ENCODE measurements at regions not wholly inside any gene's neighbourhood (a gene's known extent, or its start where the extent isn't known, plus 50 kb on each side); places are given as distances from the start of the nearest gene placed in this dataset.
A peak's percentile ranks its signal among the peaks of the same experiment; 100 is the strongest.

DNA sequence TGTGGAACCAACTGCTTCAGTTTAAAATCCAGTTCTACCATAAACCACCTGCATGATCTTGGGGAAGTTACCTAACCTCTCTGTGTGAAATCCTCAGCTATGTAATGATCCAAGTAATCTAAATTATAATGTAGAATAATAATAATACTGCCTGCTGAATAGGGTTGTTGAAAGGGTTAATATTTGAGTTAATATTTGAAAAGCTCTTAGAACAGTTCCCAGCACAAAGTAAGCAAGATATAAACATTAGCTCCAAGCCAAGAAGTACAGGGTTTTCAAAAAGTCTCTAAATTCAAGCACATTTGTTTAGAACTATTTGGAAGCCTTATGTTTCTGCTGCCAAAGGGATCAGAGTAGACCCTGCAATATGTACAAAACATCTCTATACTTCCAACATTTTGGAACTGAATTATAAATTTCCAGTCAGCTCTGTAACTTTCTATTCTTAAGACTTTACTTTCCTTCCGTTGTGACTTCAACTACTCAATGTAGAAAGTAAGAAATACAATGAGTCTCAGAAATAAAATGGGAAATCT lies 76.7 kb upstream of the FAM9C start:
- H3K36me3 ChIP-seq: no peaks in the 10 kb centered on the region
- no peak for ATAC-seq
- TF ChIP-seq, protein P1, sequence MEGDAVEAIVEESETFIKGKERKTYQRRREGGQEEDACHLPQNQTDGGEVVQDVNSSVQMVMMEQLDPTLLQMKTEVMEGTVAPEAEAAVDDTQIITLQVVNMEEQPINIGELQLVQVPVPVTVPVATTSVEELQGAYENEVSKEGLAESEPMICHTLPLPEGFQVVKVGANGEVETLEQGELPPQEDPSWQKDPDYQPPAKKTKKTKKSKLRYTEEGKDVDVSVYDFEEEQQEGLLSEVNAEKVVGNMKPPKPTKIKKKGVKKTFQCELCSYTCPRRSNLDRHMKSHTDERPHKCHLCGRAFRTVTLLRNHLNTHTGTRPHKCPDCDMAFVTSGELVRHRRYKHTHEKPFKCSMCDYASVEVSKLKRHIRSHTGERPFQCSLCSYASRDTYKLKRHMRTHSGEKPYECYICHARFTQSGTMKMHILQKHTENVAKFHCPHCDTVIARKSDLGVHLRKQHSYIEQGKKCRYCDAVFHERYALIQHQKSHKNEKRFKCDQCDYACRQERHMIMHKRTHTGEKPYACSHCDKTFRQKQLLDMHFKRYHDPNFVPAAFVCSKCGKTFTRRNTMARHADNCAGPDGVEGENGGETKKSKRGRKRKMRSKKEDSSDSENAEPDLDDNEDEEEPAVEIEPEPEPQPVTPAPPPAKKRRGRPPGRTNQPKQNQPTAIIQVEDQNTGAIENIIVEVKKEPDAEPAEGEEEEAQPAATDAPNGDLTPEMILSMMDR (IDR thresholded peaks at IDR 0.05): no peak
- TF ChIP-seq POLR2A (IDR thresholded peaks at IDR 0.05) (no peak), EP300 (IDR thresholded peaks at IDR 0.05) (no peak), POLR2AphosphoS5 (IDR thresholded peaks at IDR 0.05) (no peak)
- no peak overlapping the region for H3K4me3 ChIP-seq
- no peaks in the 10 kb centered on the region for H3K27me3 ChIP-seq
- H3K27ac ChIP-seq: peak overlapping the region; percentile 29 to 72 (median 54)
- H3K9me3 ChIP-seq: no peaks in the 10 kb centered on the region
- WGBS, 2 donors (ENCODE audit: low coverage in 1 of 2): 0 to 50% methylated on average over 1 of the region's 1 CpG
- H3K4me1 ChIP-seq: peaks cover 0 to 26% (median 0%) of the 10 kb centered on the region in 3 donors

DNA sequence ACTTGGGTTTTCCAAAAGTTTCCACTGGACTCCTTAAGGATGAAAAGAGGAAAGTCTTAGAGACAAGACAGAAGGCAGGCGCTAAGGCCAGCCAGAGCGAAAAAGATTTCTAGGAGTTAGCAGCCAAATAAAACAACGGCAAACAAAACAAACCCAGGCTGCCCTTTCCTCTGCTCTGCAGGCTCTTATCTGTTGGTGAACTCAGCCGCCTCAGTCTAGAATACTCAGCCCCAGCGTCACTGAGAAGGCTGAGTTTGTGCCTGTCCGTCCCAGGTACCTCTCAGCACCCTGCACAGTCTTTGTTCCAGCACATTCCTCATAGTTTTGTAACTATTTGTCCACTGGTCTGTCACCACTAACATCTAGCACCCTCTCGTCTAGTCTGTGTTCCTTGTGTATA lies 75.6 kb upstream of the FAM9C start:
- H3K4me3 ChIP-seq: no peak overlapping the region
- H3K27me3 ChIP-seq: no peaks in the 10 kb centered on the region
- no peaks in the 10 kb centered on the region for H3K36me3 ChIP-seq
- TF ChIP-seq POLR2AphosphoS5 (IDR thresholded peaks at IDR 0.05): no peak
- TF ChIP-seq POLR2A (IDR thresholded peaks at IDR 0.05): no peak
- TF ChIP-seq EP300 (IDR thresholded peaks at IDR 0.05): no peak
- TF ChIP-seq, protein P1 (IDR thresholded peaks at IDR 0.05): no peak
- WGBS, 2 donors (ENCODE audit: low coverage in 1 of 2): 11 to 36% methylated on average over 4 to 6 of the region's 7 CpGs
- H3K9me3 ChIP-seq: no peaks in the 10 kb centered on the region
- H3K4me1 ChIP-seq: peaks cover 0 to 26% (median 0%) of the 10 kb centered on the region in 3 donors
- peak; percentile 66 for ATAC-seq
- H3K27ac ChIP-seq: peak overlapping the region; percentile 52 to 79 (median 70)

DNA sequence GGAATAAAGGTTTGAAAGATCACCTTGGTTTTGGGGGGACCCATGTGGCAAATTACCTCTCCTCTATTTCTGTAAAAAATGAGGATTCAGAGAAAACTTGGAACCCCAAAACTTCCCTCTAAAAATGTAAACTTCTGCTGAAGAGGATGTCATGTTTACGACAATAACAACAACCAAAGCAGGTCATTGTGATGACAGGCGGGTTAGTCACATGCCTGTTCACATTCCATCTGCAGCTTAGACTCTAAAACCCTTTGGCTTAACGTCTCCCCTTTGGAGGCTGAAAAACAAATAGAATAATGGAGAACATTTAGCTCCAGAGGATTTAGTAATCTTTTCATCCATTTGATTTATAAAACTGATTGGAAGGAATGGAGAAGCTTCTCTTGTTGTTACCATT lies 75.0 kb upstream of the FAM9C start:
- Histone ChIP-seq H3K4me3 (no peak overlapping the region), H3K4me1 (peaks cover 0 to 21% (median 0%) of the 10 kb centered on the region in 3 donors), H3K9me3 (no peaks in the 10 kb centered on the region), H3K36me3 (no peaks in the 10 kb centered on the region), H3K27me3 (no peaks in the 10 kb centered on the region), H3K27ac (peak overlapping the region; percentile 52 to 79 (median 70))
- TF ChIP-seq, protein P1 (IDR thresholded peaks at IDR 0.05): no peak
- TF ChIP-seq POLR2AphosphoS5 (IDR thresholded peaks at IDR 0.05): no peak
- no peak for TF ChIP-seq POLR2A (IDR thresholded peaks at IDR 0.05)
- no peak for TF ChIP-seq EP300 (IDR thresholded peaks at IDR 0.05)
- WGBS, 2 donors (ENCODE audit: low coverage in 1 of 2): 20 to 54% methylated on average over 1 to 2 of the region's 3 CpGs
- ATAC-seq: no peak

DNA sequence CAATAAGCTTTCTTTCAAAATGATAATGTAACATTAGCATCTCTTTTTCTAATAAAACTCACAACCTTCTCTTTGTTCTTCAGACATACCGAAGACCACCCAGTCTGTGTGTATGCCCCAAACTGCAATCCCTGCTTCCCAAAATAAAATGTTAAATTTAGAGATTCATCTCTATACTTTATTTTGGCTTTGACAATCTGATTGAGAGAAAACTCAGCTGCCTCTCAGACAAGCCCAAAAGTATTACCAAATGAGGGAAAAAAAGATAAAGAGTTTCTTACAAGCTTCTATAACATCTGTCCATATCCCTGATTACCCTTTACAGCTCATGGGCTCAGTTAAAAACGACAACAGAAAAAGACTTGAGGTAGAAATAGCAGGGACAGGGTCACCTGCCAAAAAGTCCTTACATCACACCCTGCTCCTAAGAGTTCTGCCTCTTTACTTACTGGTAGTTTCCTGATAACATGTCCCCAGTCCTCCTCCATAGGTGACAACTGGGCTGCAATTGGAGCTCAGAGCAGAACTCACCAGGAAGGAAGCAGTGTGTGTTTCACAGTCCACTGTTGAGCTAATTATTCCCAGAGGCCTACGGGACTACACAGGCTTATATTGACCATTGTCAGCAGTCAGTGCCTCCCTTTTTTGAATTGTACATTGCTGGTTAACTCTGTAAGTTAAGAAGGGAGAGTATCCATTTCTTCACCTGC lies 70.9 kb upstream of the FAM9C start:
- whole genome bisulfite sequencing, 2 donors (ENCODE audit: low coverage in 1 of 2): 45 to 46% methylated on average over 2 of the region's 3 CpGs
- peak overlapping the region in 2 of 4 donors; percentile 27 to 29 for H3K27ac ChIP-seq

More for the DNA sequence above, 70.9 kb upstream of the FAM9C start:
- ATAC-seq: no peak
- Histone ChIP-seq H3K27me3 (no peaks in the 10 kb centered on the region), H3K9me3 (no peaks in the 10 kb centered on the region), H3K4me1 (peaks cover 0 to 14% (median 0%) of the 10 kb centered on the region in 3 donors), H3K4me3 (no peak overlapping the region), H3K36me3 (no peaks in the 10 kb centered on the region)
- TF ChIP-seq POLR2AphosphoS5 (IDR thresholded peaks at IDR 0.05) (no peak), POLR2A (IDR thresholded peaks at IDR 0.05) (no peak), EP300 (IDR thresholded peaks at IDR 0.05) (no peak)
- TF ChIP-seq, protein P1 (IDR thresholded peaks at IDR 0.05): no peak

All from gastroesophageal sphincter (tissue), 4 donors.